ENCODE measurements at regions not wholly inside any gene's neighbourhood (a gene's known extent, or its start where the extent isn't known, plus 50 kb on each side); places are given as distances from the start of the nearest gene placed in this dataset.

- TF ChIP-seq CTCF (IDR thresholded peaks at IDR 0.05) (no peak), POLR2A (IDR thresholded peaks at IDR 0.05) (no peak)
These were observed 530.2 kb downstream of the NPIPA7 start for GRCh38 chr16:16909126-16909525.

Data from esophagus squamous epithelium (tissue), 4 donors.